ENCODE measurements at regions not wholly inside any gene's neighbourhood (a gene's known extent, or its start where the extent isn't known, plus 50 kb on each side); places are given as distances from the start of the nearest gene placed in this dataset.

- H3K9ac ChIP-seq (ENCODE audit: low read length) = no peak overlapping the region
- Mint-ChIP-seq H3K27ac (ENCODE audit: unreplicated experiment) (no peak overlapping the region), H3K36me3 (ENCODE audit: low read depth, unreplicated experiment) (no peaks in the 10 kb centered on the region), H3K4me3 (ENCODE audit: unreplicated experiment) (no peak overlapping the region), H3K4me1 (ENCODE audit: low read depth, unreplicated experiment) (no peaks in the 10 kb centered on the region), H3K27me3 (ENCODE audit: low read depth, unreplicated experiment) (peaks cover 3% of the 10 kb centered on the region), H3K9me3 (ENCODE audit: unreplicated experiment) (peaks cover 2% of the 10 kb centered on the region)
- DNase-seq (ENCODE audit: low read depth) (no peak), FAIRE-seq (no peak)
- H4K20me1 ChIP-seq (ENCODE audit: insufficient read depth, low read length) = no peaks in the 10 kb centered on the region
- no peak overlapping the region for H3K27ac ChIP-seq (ENCODE audit: low read depth, low read length)
- H3K79me2 ChIP-seq (ENCODE audit: insufficient read depth, low read length) = no peaks in the 10 kb centered on the region
- H2AFZ ChIP-seq (ENCODE audit: low read depth, low read length) = no peak overlapping the region
- no peaks in the 10 kb centered on the region for H3K27me3 ChIP-seq (ENCODE audit: insufficient read depth, low read length)
- H3K9me3 ChIP-seq (ENCODE audit: insufficient read depth, low read depth, low read length) = no peaks in the 10 kb centered on the region
- H3K4me1 ChIP-seq (ENCODE audit: insufficient read depth, low read length) = no peaks in the 10 kb centered on the region
- TF ChIP-seq EZH2 (IDR thresholded peaks at IDR 0.05; ENCODE audit: insufficient read depth, low read length) = no peak
- TF ChIP-seq, protein P1, sequence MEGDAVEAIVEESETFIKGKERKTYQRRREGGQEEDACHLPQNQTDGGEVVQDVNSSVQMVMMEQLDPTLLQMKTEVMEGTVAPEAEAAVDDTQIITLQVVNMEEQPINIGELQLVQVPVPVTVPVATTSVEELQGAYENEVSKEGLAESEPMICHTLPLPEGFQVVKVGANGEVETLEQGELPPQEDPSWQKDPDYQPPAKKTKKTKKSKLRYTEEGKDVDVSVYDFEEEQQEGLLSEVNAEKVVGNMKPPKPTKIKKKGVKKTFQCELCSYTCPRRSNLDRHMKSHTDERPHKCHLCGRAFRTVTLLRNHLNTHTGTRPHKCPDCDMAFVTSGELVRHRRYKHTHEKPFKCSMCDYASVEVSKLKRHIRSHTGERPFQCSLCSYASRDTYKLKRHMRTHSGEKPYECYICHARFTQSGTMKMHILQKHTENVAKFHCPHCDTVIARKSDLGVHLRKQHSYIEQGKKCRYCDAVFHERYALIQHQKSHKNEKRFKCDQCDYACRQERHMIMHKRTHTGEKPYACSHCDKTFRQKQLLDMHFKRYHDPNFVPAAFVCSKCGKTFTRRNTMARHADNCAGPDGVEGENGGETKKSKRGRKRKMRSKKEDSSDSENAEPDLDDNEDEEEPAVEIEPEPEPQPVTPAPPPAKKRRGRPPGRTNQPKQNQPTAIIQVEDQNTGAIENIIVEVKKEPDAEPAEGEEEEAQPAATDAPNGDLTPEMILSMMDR (IDR thresholded peaks at IDR 0.05; ENCODE audit: insufficient read depth, low read depth, low read length) = no peak
- H3K4me3 ChIP-seq (ENCODE audit: insufficient read depth, low read depth, low read length) = no peak overlapping the region
- no peak overlapping the region for H3K4me2 ChIP-seq (ENCODE audit: low read length)
- no peaks in the 10 kb centered on the region for H3K36me3 ChIP-seq (ENCODE audit: insufficient read depth, low read length)
These were observed 197.1 kb downstream of the EN1 start for GRCh38 chr2:118650327-118650726.

GRCh38 chr2:118645876-118646275 lies 201.6 kb downstream of the EN1 start:
- FAIRE-seq (no peak), DNase-seq (ENCODE audit: low read depth) (no peak)
- no peak overlapping the region for H3K27ac ChIP-seq (ENCODE audit: low read depth, low read length)
- no peak for TF ChIP-seq EZH2 (IDR thresholded peaks at IDR 0.05; ENCODE audit: insufficient read depth, low read length)
- TF ChIP-seq, protein P1 (IDR thresholded peaks at IDR 0.05; ENCODE audit: insufficient read depth, low read depth, low read length) = no peak
- no peak overlapping the region for H2AFZ ChIP-seq (ENCODE audit: low read depth, low read length)
- H3K27me3 ChIP-seq (ENCODE audit: insufficient read depth, low read length) = no peaks in the 10 kb centered on the region
- H3K4me1 ChIP-seq (ENCODE audit: insufficient read depth, low read length) = no peaks in the 10 kb centered on the region
- H4K20me1 ChIP-seq (ENCODE audit: insufficient read depth, low read length) = no peaks in the 10 kb centered on the region
- H3K36me3 ChIP-seq (ENCODE audit: insufficient read depth, low read length) = no peaks in the 10 kb centered on the region
- H3K4me1 Mint-ChIP-seq (ENCODE audit: low read depth, unreplicated experiment) = peaks cover 16% of the 10 kb centered on the region
- H3K79me2 ChIP-seq (ENCODE audit: insufficient read depth, low read length) = no peaks in the 10 kb centered on the region
- H3K4me3 ChIP-seq (ENCODE audit: insufficient read depth, low read depth, low read length) = no peak overlapping the region
- no peak overlapping the region for H3K4me2 ChIP-seq (ENCODE audit: low read length)
- no peak overlapping the region for H3K4me3 Mint-ChIP-seq (ENCODE audit: unreplicated experiment)
- no peak overlapping the region for H3K9ac ChIP-seq (ENCODE audit: low read length)
- no peak overlapping the region for H3K27ac Mint-ChIP-seq (ENCODE audit: unreplicated experiment)
- H3K9me3 ChIP-seq (ENCODE audit: insufficient read depth, low read depth, low read length) = no peaks in the 10 kb centered on the region
- H3K36me3 Mint-ChIP-seq (ENCODE audit: low read depth, unreplicated experiment) = no peaks in the 10 kb centered on the region
- H3K9me3 Mint-ChIP-seq (ENCODE audit: unreplicated experiment) = no peaks in the 10 kb centered on the region
- H3K27me3 Mint-ChIP-seq (ENCODE audit: low read depth, unreplicated experiment) = peaks cover 3% of the 10 kb centered on the region

DNA sequence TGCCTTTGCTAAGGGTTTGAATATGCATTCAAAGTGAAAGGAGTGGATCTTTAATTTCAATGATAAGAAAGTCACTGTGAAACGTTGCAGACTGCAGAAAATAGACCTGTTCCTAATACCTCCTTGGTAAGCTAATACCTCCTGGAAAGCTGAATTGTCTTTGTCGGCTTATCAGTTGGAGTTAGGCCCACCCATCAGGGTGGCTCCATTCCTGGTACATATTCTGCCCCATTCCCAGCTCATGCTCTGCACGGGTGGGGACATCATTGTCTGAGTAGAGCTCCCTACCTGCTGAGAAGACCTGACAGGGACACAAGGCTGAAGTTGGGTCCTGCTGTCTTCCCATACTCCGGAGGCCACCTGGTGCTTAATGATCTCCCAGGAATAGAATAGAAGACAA lies 203.3 kb downstream of the EN1 start:
- Histone ChIP-seq H3K4me1 (ENCODE audit: insufficient read depth, low read length) (no peaks in the 10 kb centered on the region), H3K4me2 (ENCODE audit: low read length) (no peak overlapping the region), H4K20me1 (ENCODE audit: insufficient read depth, low read length) (no peaks in the 10 kb centered on the region), H3K27ac (ENCODE audit: low read depth, low read length) (no peak overlapping the region), H3K36me3 (ENCODE audit: insufficient read depth, low read length) (no peaks in the 10 kb centered on the region), H3K27me3 (ENCODE audit: insufficient read depth, low read length) (no peaks in the 10 kb centered on the region), H3K9ac (ENCODE audit: low read length) (no peak overlapping the region), H2AFZ (ENCODE audit: low read depth, low read length) (no peak overlapping the region), H3K9me3 (ENCODE audit: insufficient read depth, low read depth, low read length) (no peaks in the 10 kb centered on the region), H3K79me2 (ENCODE audit: insufficient read depth, low read length) (no peaks in the 10 kb centered on the region), H3K4me3 (ENCODE audit: insufficient read depth, low read depth, low read length) (no peak overlapping the region)
- H3K27me3 Mint-ChIP-seq (ENCODE audit: low read depth, unreplicated experiment) = peaks cover 5% of the 10 kb centered on the region
- no peak overlapping the region for H3K27ac Mint-ChIP-seq (ENCODE audit: unreplicated experiment)
- no peaks in the 10 kb centered on the region for H3K9me3 Mint-ChIP-seq (ENCODE audit: unreplicated experiment)
- H3K4me3 Mint-ChIP-seq (ENCODE audit: unreplicated experiment) = no peak overlapping the region
- TF ChIP-seq, protein P1 (IDR thresholded peaks at IDR 0.05; ENCODE audit: insufficient read depth, low read depth, low read length) = no peak
- TF ChIP-seq EZH2 (IDR thresholded peaks at IDR 0.05; ENCODE audit: insufficient read depth, low read length) = no peak
- peaks cover 16% of the 10 kb centered on the region for H3K4me1 Mint-ChIP-seq (ENCODE audit: low read depth, unreplicated experiment)
- FAIRE-seq (no peak), DNase-seq (ENCODE audit: low read depth) (no peak)
- no peaks in the 10 kb centered on the region for H3K36me3 Mint-ChIP-seq (ENCODE audit: low read depth, unreplicated experiment)
